ENCODE measurements at regions not wholly inside any gene's neighbourhood (a gene's known extent, or its start where the extent isn't known, plus 50 kb on each side); places are given as distances from the start of the nearest gene placed in this dataset.

DNA sequence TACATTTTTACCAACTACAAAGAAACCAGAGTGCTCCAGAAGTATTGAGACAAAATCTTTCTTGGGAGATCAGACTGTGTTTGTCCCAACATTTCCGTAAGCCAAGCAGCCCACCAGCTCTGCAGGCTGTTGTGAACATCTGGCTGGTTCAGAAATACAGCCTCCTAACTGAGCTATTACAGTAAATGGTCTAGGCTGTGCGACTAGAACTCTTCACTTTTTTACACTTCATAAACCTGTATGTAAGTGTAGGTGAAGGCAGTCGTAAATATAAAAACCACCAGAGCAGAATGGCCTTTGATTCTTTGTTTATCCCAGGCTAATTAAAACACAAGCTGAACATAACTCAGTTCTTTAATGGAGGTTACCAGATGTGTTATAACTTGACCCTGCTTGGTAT is 235.3 kb downstream of the ARRDC4 start:
- no peaks in the 10 kb centered on the region for H3K4me1 ChIP-seq (ENCODE audit: control insufficient read depth, extremely low read depth, insufficient read depth, low read length)
- H3K36me3 ChIP-seq (ENCODE audit: control insufficient read depth, insufficient read depth, low read length): no peaks in the 10 kb centered on the region
- no peak overlapping the region for H3K27ac ChIP-seq (ENCODE audit: insufficient read depth, low read length)
- TF ChIP-seq, protein P1, sequence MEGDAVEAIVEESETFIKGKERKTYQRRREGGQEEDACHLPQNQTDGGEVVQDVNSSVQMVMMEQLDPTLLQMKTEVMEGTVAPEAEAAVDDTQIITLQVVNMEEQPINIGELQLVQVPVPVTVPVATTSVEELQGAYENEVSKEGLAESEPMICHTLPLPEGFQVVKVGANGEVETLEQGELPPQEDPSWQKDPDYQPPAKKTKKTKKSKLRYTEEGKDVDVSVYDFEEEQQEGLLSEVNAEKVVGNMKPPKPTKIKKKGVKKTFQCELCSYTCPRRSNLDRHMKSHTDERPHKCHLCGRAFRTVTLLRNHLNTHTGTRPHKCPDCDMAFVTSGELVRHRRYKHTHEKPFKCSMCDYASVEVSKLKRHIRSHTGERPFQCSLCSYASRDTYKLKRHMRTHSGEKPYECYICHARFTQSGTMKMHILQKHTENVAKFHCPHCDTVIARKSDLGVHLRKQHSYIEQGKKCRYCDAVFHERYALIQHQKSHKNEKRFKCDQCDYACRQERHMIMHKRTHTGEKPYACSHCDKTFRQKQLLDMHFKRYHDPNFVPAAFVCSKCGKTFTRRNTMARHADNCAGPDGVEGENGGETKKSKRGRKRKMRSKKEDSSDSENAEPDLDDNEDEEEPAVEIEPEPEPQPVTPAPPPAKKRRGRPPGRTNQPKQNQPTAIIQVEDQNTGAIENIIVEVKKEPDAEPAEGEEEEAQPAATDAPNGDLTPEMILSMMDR (conservative IDR thresholded peaks at IDR 0.05 in 1 of 2, IDR thresholded peaks at IDR 0.05 in 1 of 2; ENCODE audit: low read depth in 1 of 2, low read length in 2 of 2): no peak
- no peak for TF ChIP-seq EZH2 (IDR thresholded peaks at IDR 0.05; ENCODE audit: low read length, missing control alignments)
- no peak overlapping the region for H3K4me2 ChIP-seq (ENCODE audit: extremely low read depth, insufficient read depth, low read length)
- H3K27me3 ChIP-seq (ENCODE audit: control insufficient read depth, insufficient read depth, low read length): no peaks in the 10 kb centered on the region
- H3K9ac ChIP-seq (ENCODE audit: insufficient read depth, low read length): no peak overlapping the region
- no peaks in the 10 kb centered on the region for H3K9me3 ChIP-seq (ENCODE audit: control insufficient read depth, insufficient read depth, low read depth, low read length)
- H3K4me3 ChIP-seq (replicated peaks in 1 of 4; ENCODE audit: control extremely low read depth in 1 of 4, insufficient read depth in 1 of 4, low read depth in 3 of 4, low read length in 4 of 4): no peak overlapping the region
- no peak overlapping the region for H2AFZ ChIP-seq (ENCODE audit: low read length)
- no peak for DNase-seq (ENCODE audit: low read depth in 2 of 2)
- no peaks in the 10 kb centered on the region for H4K20me1 ChIP-seq (ENCODE audit: control insufficient read depth, extremely low read depth, insufficient read depth, low read length)
- H3K79me2 ChIP-seq (ENCODE audit: control insufficient read depth, insufficient read depth, low read length): no peaks in the 10 kb centered on the region

DNA sequence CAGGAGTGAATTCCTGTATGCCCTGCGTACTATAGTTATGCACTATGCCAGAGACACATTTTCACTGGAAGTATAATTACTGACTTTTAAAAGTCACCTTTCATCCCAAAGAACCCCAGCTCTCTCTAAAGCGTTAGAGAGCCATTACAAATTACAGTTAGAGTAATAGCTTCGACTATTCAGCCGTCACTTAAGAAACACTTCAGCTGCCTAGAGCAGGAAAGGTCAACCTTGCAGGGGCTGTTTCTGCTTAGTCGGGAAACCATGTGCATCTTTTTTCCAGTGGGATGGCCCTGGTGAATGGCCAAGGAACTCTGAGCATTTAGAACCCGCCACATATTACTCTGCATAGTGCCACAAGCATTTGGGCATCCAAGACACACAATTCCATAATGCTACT is 235.9 kb downstream of the ARRDC4 start:
- no peaks in the 10 kb centered on the region for H4K20me1 ChIP-seq (ENCODE audit: control insufficient read depth, extremely low read depth, insufficient read depth, low read length)
- no peaks in the 10 kb centered on the region for H3K4me1 ChIP-seq (ENCODE audit: control insufficient read depth, extremely low read depth, insufficient read depth, low read length)
- no peaks in the 10 kb centered on the region for H3K9me3 ChIP-seq (ENCODE audit: control insufficient read depth, insufficient read depth, low read depth, low read length)
- TF ChIP-seq, protein P1 (conservative IDR thresholded peaks at IDR 0.05 in 1 of 2, IDR thresholded peaks at IDR 0.05 in 1 of 2; ENCODE audit: low read depth in 1 of 2, low read length in 2 of 2): no peak
- TF ChIP-seq EZH2 (IDR thresholded peaks at IDR 0.05; ENCODE audit: low read length, missing control alignments): no peak
- H3K27me3 ChIP-seq (ENCODE audit: control insufficient read depth, insufficient read depth, low read length): no peaks in the 10 kb centered on the region
- H3K4me3 ChIP-seq (replicated peaks in 1 of 4; ENCODE audit: control extremely low read depth in 1 of 4, insufficient read depth in 1 of 4, low read depth in 3 of 4, low read length in 4 of 4): no peak overlapping the region
- DNase-seq (ENCODE audit: low read depth in 2 of 2): no peak
- no peaks in the 10 kb centered on the region for H3K36me3 ChIP-seq (ENCODE audit: control insufficient read depth, insufficient read depth, low read length)
- no peak overlapping the region for H3K9ac ChIP-seq (ENCODE audit: insufficient read depth, low read length)
- H3K79me2 ChIP-seq (ENCODE audit: control insufficient read depth, insufficient read depth, low read length): no peaks in the 10 kb centered on the region
- no peak overlapping the region for H3K4me2 ChIP-seq (ENCODE audit: extremely low read depth, insufficient read depth, low read length)
- no peak overlapping the region for H3K27ac ChIP-seq (ENCODE audit: insufficient read depth, low read length)
- no peak overlapping the region for H2AFZ ChIP-seq (ENCODE audit: low read length)

DNA sequence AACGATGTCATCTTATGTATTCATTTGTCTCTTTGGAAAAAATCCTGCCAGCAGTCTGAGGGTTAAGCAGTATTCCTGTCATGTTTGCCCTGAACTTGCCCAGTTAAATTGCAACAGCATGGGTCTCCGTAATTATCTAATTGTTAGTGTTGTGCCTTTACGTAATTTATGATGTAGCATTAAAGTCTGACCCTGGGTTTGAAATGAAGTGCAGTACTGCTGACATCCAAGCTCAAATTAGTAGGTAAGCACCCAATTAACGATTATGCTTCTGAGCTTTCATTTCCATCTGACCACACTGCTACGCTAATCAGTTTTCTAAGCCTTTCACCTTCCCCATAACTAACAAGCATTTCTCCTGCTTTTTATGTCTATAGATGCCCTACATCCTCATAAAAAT is 241.8 kb downstream of the ARRDC4 start:
- H3K79me2 ChIP-seq (ENCODE audit: control insufficient read depth, insufficient read depth, low read length): no peaks in the 10 kb centered on the region
- no peak overlapping the region for H3K27ac ChIP-seq (ENCODE audit: insufficient read depth, low read length)

More for the DNA sequence above, 241.8 kb downstream of the ARRDC4 start:
- H3K4me2 ChIP-seq (ENCODE audit: extremely low read depth, insufficient read depth, low read length): no peak overlapping the region
- H3K36me3 ChIP-seq (ENCODE audit: control insufficient read depth, insufficient read depth, low read length): no peaks in the 10 kb centered on the region
- TF ChIP-seq EZH2 (IDR thresholded peaks at IDR 0.05; ENCODE audit: low read length, missing control alignments): no peak
- TF ChIP-seq, protein P1 (conservative IDR thresholded peaks at IDR 0.05 in 1 of 2, IDR thresholded peaks at IDR 0.05 in 1 of 2; ENCODE audit: low read depth in 1 of 2, low read length in 2 of 2): no peak
- no peaks in the 10 kb centered on the region for H3K9me3 ChIP-seq (ENCODE audit: control insufficient read depth, insufficient read depth, low read depth, low read length)
- no peak overlapping the region for H3K9ac ChIP-seq (ENCODE audit: insufficient read depth, low read length)
- no peaks in the 10 kb centered on the region for H3K4me1 ChIP-seq (ENCODE audit: control insufficient read depth, extremely low read depth, insufficient read depth, low read length)
- H3K27me3 ChIP-seq (ENCODE audit: control insufficient read depth, insufficient read depth, low read length): no peaks in the 10 kb centered on the region
- H2AFZ ChIP-seq (ENCODE audit: low read length): no peak overlapping the region
- DNase-seq (ENCODE audit: low read depth in 2 of 2): no peak
- no peak overlapping the region for H3K4me3 ChIP-seq (replicated peaks in 1 of 4; ENCODE audit: control extremely low read depth in 1 of 4, insufficient read depth in 1 of 4, low read depth in 3 of 4, low read length in 4 of 4)
- no peaks in the 10 kb centered on the region for H4K20me1 ChIP-seq (ENCODE audit: control insufficient read depth, extremely low read depth, insufficient read depth, low read length)
